ACC112 (cell line): ENCODE measurements at regions not wholly inside any gene's neighbourhood (a gene's known extent, or its start where the extent isn't known, plus 50 kb on each side); places are given as distances from the start of the nearest gene placed in this dataset.

Experiments used
- H2AFZ ChIP-seq: fragments of 200-600 bp; sonication (generic); one replicate; pipeline ENCODE4 v1.6.0; 2017; ENCODE audit warnings: antibody characterized with exemption, low read length; ENCODE audit not compliant: unreplicated experiment
- H3K27ac ChIP-seq: fragments of 200-600 bp; sonication (generic); 2 replicates; pipeline ENCODE4 v1.5.1; 2014; ENCODE audit warnings: low read depth, mild to moderate bottlenecking, antibody characterized with exemption, low read length, moderate library complexity
- H3K27me3 ChIP-seq: fragments of 200-600 bp; sonication (generic); 2 replicates; pipeline ENCODE4 v1.6.1; 2014; ENCODE audit warnings: mild to moderate bottlenecking, antibody characterized with exemption, low read length, moderate library complexity, mixed read lengths; ENCODE audit not compliant: insufficient read depth
- H3K36me3 ChIP-seq: fragments of 200-600 bp; sonication (generic); 2 replicates; pipeline ENCODE4 v1.6.1; 2016; ENCODE audit warnings: mild to moderate bottlenecking, antibody characterized with exemption, low read length, moderate library complexity, mixed read lengths; ENCODE audit not compliant: insufficient read depth
- H3K4me1 ChIP-seq: fragments of 200-600 bp; sonication (generic); one replicate; pipeline ENCODE4 v1.6.1; 2016; ENCODE audit warnings: low read length, mixed read lengths; ENCODE audit not compliant: insufficient read depth, unreplicated experiment, control insufficient read depth
- H3K4me3 ChIP-seq: fragments of 200-600 bp; sonication (generic); 2 replicates; pipeline ENCODE4 v1.5.1; 2014; ENCODE audit warnings: mild to moderate bottlenecking, low read depth, low read length
- H3K79me2 ChIP-seq: fragments of 200-600 bp; sonication (generic); one replicate; pipeline ENCODE4 v1.6.0; 2016; ENCODE audit warnings: low read length; ENCODE audit not compliant: control insufficient read depth, unreplicated experiment, insufficient read depth

DNA sequence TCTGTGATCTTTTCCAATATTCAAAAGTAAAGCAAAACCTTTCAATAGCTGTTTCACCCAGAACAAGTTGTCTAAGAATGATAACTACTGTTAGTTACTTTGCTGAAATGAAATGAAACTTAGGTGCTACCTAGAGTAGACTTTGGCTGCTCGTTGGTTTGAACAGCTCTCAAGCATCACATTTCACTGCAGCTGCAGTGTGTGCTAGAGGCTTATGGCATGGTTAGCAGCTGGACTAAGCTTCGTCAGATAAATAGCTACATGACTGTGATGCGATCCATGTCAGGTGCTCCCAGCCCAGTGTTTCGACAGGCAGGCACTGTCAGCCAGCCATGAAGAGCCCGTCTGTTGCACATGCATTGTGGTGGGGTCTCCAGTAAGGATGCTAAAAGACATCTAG lies 201.1 kb downstream of the TFAP2B start:
- Histone ChIP-seq H3K4me3 (no peak overlapping the region), H3K27me3 (no peaks in the 10 kb centered on the region), H3K79me2 (no peaks in the 10 kb centered on the region), H3K36me3 (no peaks in the 10 kb centered on the region), H3K27ac (no peak overlapping the region), H3K4me1 (no peaks in the 10 kb centered on the region), H2AFZ (no peak overlapping the region)

DNA sequence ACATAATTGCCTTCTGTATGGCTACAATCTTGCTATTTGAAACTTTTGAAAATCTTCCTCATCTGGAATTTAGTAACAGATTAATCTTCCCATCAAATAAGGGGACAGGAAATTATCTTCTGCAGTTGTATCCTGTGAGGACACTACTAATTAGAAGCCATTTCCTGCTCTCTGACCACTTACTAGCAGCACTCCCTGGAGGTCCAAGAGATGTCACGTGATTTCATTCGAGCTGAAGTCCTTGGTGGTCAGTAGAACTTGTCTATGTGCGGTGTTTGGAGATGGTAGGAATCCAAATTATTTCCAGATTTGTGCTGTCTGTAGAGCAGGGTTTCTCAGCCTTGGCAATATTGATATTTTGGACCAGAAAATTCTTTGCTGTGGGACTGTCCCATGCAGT lies 202.5 kb downstream of the TFAP2B start:
- H3K27me3 ChIP-seq, result no peaks in the 10 kb centered on the region
- H2AFZ ChIP-seq, result no peak overlapping the region
- H3K4me1 ChIP-seq, result no peaks in the 10 kb centered on the region
- H3K79me2 ChIP-seq, result no peaks in the 10 kb centered on the region
- no peak overlapping the region for H3K4me3 ChIP-seq
- H3K36me3 ChIP-seq, result no peaks in the 10 kb centered on the region
- no peak overlapping the region for H3K27ac ChIP-seq

DNA sequence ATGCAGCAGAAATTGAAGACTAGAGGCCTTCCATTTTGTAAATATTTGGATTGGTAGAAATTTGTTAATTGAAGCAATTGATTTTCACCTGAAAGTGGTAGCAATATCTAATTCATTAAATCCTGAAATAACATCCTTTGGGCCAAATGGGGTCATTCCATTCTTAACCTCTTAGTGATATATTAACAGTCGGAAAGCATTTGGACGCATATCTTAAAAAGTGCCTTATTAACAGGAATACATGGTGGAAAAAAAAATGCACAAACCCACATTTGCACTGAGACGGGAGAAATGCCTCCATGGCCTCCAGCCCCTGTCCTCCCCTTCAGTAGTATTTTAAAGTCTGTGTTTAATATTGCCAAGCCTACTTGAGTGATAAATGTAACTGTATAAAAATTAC lies 205.5 kb downstream of the TFAP2B start:
- H3K27ac ChIP-seq, result no peak overlapping the region
- H2AFZ ChIP-seq, result no peak overlapping the region
- no peaks in the 10 kb centered on the region for H3K36me3 ChIP-seq

DNA sequence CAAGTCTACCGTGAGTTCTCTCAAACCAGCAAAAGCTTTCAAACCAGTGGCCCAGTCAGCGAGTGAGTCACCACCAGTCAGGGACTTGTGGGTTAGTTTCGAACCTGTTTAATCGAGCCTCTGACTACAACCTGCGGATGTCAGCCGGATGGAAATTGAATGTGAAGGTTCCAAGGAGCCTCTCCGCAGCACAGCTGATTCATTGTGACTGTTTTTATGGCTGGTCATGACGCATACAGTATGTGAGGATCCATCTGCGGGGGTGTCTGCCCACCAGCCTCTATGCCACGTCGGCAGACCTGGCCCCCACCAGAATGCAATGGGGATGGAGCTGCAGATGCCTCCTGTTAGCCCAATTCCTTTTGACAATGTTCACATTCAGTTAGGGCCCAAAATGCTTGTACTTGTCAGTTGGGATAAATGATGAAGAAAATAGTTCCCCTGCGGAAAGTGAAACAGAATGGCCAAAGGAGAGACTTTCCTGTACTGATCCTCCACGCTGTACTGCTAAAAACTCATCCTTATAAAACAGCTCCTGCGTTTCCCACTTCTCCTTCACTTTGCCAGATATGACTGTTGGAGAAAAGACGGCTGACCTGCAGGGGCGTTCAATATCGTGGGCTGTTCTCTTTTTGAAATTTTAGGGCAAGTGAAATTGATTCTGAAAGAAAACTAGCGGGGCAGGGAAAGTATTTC lies 206.6 kb downstream of the TFAP2B start:
- Histone ChIP-seq H3K27ac (no peak overlapping the region), H3K4me3 (no peak overlapping the region), H2AFZ (no peak overlapping the region), H3K27me3 (no peaks in the 10 kb centered on the region), H3K36me3 (no peaks in the 10 kb centered on the region), H3K79me2 (no peaks in the 10 kb centered on the region), H3K4me1 (peaks cover 4% of the 10 kb centered on the region)

More for the DNA sequence above, 205.5 kb downstream of the TFAP2B start:
- H3K4me3 ChIP-seq, result no peak overlapping the region
- H3K79me2 ChIP-seq, result no peaks in the 10 kb centered on the region
- H3K27me3 ChIP-seq, result no peaks in the 10 kb centered on the region
- peaks cover 4% of the 10 kb centered on the region for H3K4me1 ChIP-seq

- Histone ChIP-seq H3K4me1 (peaks cover 4% of the 10 kb centered on the region), H3K4me3 (no peak overlapping the region), H3K79me2 (no peaks in the 10 kb centered on the region), H3K27me3 (no peaks in the 10 kb centered on the region), H3K27ac (peak overlapping the region; percentile 20), H3K36me3 (no peaks in the 10 kb centered on the region), H2AFZ (no peak overlapping the region)
Measured at GRCh38 chr6:51027283-51028065, 208.8 kb downstream of the TFAP2B start.

DNA sequence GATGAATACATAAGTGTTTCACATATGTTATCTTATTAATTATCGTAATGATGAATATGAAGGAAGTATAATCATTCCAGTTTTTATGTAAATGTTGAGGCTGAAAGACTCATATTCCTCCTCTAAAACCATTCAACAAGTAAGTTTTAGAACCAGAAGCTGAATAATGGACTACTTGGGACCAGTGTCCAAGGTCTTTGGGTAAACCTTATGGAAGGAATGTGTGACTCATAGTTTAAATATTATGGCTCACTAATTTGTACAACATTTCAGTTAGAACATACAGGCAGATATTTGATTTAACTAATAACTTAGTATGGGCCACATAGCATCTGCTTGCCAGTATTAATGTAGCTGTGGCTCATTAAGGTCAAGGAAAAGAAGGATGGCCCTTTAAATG lies 209.6 kb downstream of the TFAP2B start:
- Histone ChIP-seq H2AFZ (no peak overlapping the region), H3K27me3 (no peaks in the 10 kb centered on the region), H3K79me2 (no peaks in the 10 kb centered on the region), H3K4me3 (no peak overlapping the region), H3K27ac (peak overlapping the region; percentile 28; the same call in 1 of the 2 replicates), H3K4me1 (peaks cover 4% of the 10 kb centered on the region), H3K36me3 (no peaks in the 10 kb centered on the region)

DNA sequence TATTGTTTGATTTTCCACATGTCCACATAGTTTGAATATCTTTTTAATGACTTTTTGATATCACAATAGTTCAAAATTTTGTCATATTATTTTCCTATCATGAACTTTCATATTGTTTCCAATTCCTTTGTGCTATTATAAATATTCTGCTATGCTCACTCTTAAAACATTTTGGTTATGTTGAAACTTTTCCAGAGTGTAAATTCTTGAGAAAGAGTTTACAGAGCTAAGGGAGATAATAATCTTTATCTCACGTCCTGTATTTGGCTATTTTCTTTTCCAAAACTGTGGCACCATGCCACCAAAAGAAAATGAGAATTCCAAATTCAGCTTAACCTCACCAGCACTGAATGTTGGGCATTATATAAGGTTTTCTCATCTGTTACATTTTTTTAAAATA lies 210.9 kb downstream of the TFAP2B start:
- Histone ChIP-seq H3K4me3 (no peak overlapping the region), H3K36me3 (no peaks in the 10 kb centered on the region), H3K27me3 (no peaks in the 10 kb centered on the region), H3K27ac (peak overlapping the region; percentile 28; the same call in 1 of the 2 replicates), H3K4me1 (peaks cover 4% of the 10 kb centered on the region), H2AFZ (no peak overlapping the region), H3K79me2 (no peaks in the 10 kb centered on the region)

- no peak overlapping the region for H2AFZ ChIP-seq
Measured at GRCh38 chr6:51045548-51045947, 226.9 kb downstream of the TFAP2B start.

GRCh38 chr6:51049288-51049982 lies 230.8 kb downstream of the TFAP2B start:
- no peak overlapping the region for H2AFZ ChIP-seq
- H3K27me3 ChIP-seq, result no peaks in the 10 kb centered on the region

More at GRCh38 chr6:51045548-51045947, 226.9 kb downstream of the TFAP2B start:
- Histone ChIP-seq H3K27ac (no peak overlapping the region), H3K4me3 (no peak overlapping the region), H3K27me3 (no peaks in the 10 kb centered on the region), H3K4me1 (no peaks in the 10 kb centered on the region), H3K36me3 (no peaks in the 10 kb centered on the region), H3K79me2 (no peaks in the 10 kb centered on the region)

DNA sequence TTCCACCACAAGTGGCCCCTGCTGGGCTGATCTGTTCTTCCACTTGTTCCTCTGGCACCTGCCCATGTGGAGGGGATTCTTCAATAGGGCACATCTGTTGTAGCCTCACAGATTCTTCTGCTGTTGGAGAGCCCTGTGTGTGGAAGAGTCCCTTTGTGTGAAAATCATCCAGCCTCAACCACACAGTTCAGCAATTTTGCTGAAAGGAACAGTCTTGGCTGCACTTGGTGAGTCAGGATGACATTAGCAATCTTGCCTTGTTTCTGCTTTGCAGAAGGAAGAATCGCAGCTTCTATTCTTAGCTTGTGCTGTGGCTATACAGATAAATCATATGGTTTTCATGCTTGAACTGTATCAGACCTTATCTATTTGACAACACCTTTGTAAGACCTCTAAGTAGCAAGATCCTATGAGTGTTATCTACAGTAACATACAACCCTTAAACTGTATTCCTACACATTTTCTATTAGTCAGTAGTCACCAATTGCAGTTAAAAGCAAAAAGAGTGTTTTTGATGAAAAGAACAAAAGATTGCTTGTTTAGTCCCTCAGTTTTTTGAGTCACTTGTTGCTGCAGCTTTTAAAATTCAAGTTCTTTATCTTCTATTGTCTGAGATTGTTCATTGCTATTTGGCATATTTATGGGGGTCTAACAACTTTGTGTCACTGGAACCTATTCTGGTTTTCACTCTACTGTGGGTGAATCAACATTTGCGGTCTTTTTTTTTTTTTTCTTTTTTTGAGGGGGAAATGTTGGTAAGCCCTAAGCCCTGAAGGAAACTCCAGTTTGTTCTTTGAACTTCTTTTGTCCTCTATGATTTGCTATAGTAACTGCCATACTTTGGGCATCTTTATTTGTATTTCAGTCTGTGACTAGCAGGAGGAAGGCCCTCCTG lies 231.6 kb downstream of the TFAP2B start:
- H3K79me2 ChIP-seq, result no peaks in the 10 kb centered on the region
- no peak overlapping the region for H3K27ac ChIP-seq
- no peak overlapping the region for H2AFZ ChIP-seq
- no peak overlapping the region for H3K4me3 ChIP-seq
- H3K27me3 ChIP-seq, result no peaks in the 10 kb centered on the region
- H3K4me1 ChIP-seq, result no peaks in the 10 kb centered on the region
- H3K36me3 ChIP-seq, result no peaks in the 10 kb centered on the region

More at GRCh38 chr6:51049288-51049982, 230.8 kb downstream of the TFAP2B start:
- no peaks in the 10 kb centered on the region for H3K79me2 ChIP-seq
- H3K27ac ChIP-seq, result no peak overlapping the region
- H3K4me3 ChIP-seq, result no peak overlapping the region
- H3K36me3 ChIP-seq, result no peaks in the 10 kb centered on the region
- H3K4me1 ChIP-seq, result no peaks in the 10 kb centered on the region
